IMR-90 (cell line): ENCODE measurements at regions not wholly inside any gene's neighbourhood (a gene's known extent, or its start where the extent isn't known, plus 50 kb on each side); places are given as distances from the start of the nearest gene placed in this dataset.
A peak's percentile ranks its signal among the peaks of the same experiment; 100 is the strongest.

Experiments used
- ATAC-seq: fragments of 200-7000 bp; cut with Tn5 transposase; 2 replicates; pipeline ENCODE4 v1.9.1; 2020; ENCODE audit warnings: low read depth, mild to moderate bottlenecking, moderate library complexity
- BruUV-seq: library from RNA; stranded (reverse); fragments of 400-500 nt; replicated peaks from 2 replicates; lab custom pipeline; 2021; lab: Mats Ljungman, UMichigan
- CTCF ChIA-PET: fragments of 300-600 bp; formaldehyde crosslinking; extraction: SDS; loops from one replicate; lab custom pipeline; 2021; ENCODE audit warnings: antibody characterized with exemption; lab: Yijun Ruan, JAX
- POLR2A ChIA-PET: fragments of 300-600 bp; sonication (Branson Sonifier 250); formaldehyde crosslinking; loops from one replicate; lab custom pipeline; 2022; ENCODE audit warnings: antibody characterized with exemption; ENCODE audit not compliant: unreplicated experiment; lab: Charles Lee
- DNase-seq: peaks from one replicate; pipeline ENCODE4 v3.0.0; 2013
- H2AFZ ChIP-seq: replicated peaks from 2 replicates; pipeline ENCODE3; 2013; ENCODE audit warnings: low read length, mild to moderate bottlenecking; ENCODE audit not compliant: poor library complexity
- H2AK5ac ChIP-seq: 2 replicates; pipeline ENCODE4 v1.6.1; 2013; ENCODE audit warnings: low read depth, low read length, inconsistent platforms
- H2AK9ac ChIP-seq: replicated peaks from 2 replicates; pipeline ENCODE3; 2013; ENCODE audit warnings: mild to moderate bottlenecking, low read depth, low read length, moderate library complexity; ENCODE audit not compliant: poor library complexity
- H2BK120ac ChIP-seq: 2 replicates; pipeline ENCODE4 v1.6.1; 2013; ENCODE audit warnings: low read depth, low read length, inconsistent platforms
- H2BK15ac ChIP-seq: 3 replicates; pipeline ENCODE4 v1.6.1; 2013; ENCODE audit warnings: low read depth, low read length, inconsistent platforms
- H2BK20ac ChIP-seq: 2 replicates; pipeline ENCODE4 v1.6.1; 2013; ENCODE audit warnings: low read depth, mild to moderate bottlenecking, inconsistent platforms, low read length, moderate library complexity
- H2BK5ac ChIP-seq: 2 replicates; pipeline ENCODE4 v1.6.1; 2013; ENCODE audit warnings: mild to moderate bottlenecking, low read depth, low read length, inconsistent platforms; ENCODE audit not compliant: poor library complexity, severe bottlenecking
- H3K14ac ChIP-seq: replicated peaks from 2 replicates; pipeline ENCODE4 v1.6.1; 2013; ENCODE audit warnings: low read depth, low read length, inconsistent platforms
- H3K18ac ChIP-seq: 2 replicates; pipeline ENCODE4 v1.6.1; 2013; ENCODE audit warnings: low read depth, low read length, control low read depth
- H3K23ac ChIP-seq: 2 replicates; pipeline ENCODE4 v1.6.1; 2013; ENCODE audit warnings: low read depth, low read length, inconsistent platforms
- H3K27ac ChIP-seq: 2 replicates; pipeline ENCODE4 v1.5.1; 2013; ENCODE audit warnings: mild to moderate bottlenecking, control low read depth, low read length; ENCODE audit not compliant: insufficient read depth
- H3K27me3 ChIP-seq: 2 replicates; pipeline ENCODE4 v1.6.1; 2013; ENCODE audit warnings: low read length; ENCODE audit not compliant: control insufficient read depth, insufficient read depth
- H3K36me3 ChIP-seq: 2 replicates; pipeline ENCODE4 v1.6.1; 2013; ENCODE audit warnings: low read length, mixed read lengths; ENCODE audit not compliant: control insufficient read depth, insufficient read depth
- H3K4ac ChIP-seq: 2 replicates; pipeline ENCODE4 v1.6.1; 2013; ENCODE audit warnings: low read depth, low read length, inconsistent platforms
- H3K4me1 ChIP-seq: 2 replicates; pipeline ENCODE4 v1.6.1; 2013; ENCODE audit warnings: low read length, mixed read lengths; ENCODE audit not compliant: control insufficient read depth, insufficient read depth
- H3K4me2 ChIP-seq: 2 replicates; pipeline ENCODE4 v1.6.1; 2013; ENCODE audit warnings: low read depth, mild to moderate bottlenecking, control low read depth, low read length, moderate library complexity
- H3K4me3 ChIP-seq: 2 replicates; pipeline ENCODE4 v1.5.1; 2013; ENCODE audit warnings: low read depth, mild to moderate bottlenecking, control low read depth, low read length, moderate library complexity; ENCODE audit not compliant: insufficient read depth
- H3K56ac ChIP-seq: 2 replicates; pipeline ENCODE4 v1.6.1; 2013; ENCODE audit warnings: low read length, inconsistent platforms; ENCODE audit not compliant: insufficient read depth; ENCODE audit errors: extremely low read depth
- H3K79me1 ChIP-seq, 2 experiments: 2 replicates each; pipeline ENCODE4 v1.6.1; 2013; ENCODE audit warnings: low read length in 2 of 2, inconsistent platforms in 1 of 2, low read depth in 1 of 2
- H3K9ac ChIP-seq: 2 replicates; pipeline ENCODE4 v1.6.1; 2013; ENCODE audit warnings: low read depth, low read length, control low read depth
- H3K9me1 ChIP-seq: 2 replicates; pipeline ENCODE4 v1.6.1; 2013; ENCODE audit warnings: low read length, inconsistent platforms; ENCODE audit not compliant: insufficient read depth
- H3K9me3 ChIP-seq: 2 replicates; pipeline ENCODE4 v1.6.1; 2013; ENCODE audit warnings: low read length; ENCODE audit not compliant: control insufficient read depth, insufficient read depth
- H4K20me1 ChIP-seq: 2 replicates; pipeline ENCODE4 v1.6.1; 2013; ENCODE audit warnings: low read length, inconsistent platforms; ENCODE audit not compliant: insufficient read depth
- H4K5ac ChIP-seq: 2 replicates; pipeline ENCODE4 v1.6.1; 2013; ENCODE audit warnings: mild to moderate bottlenecking, low read depth, low read length, control low read depth
- H4K8ac ChIP-seq, 2 experiments: 2 replicates each; pipeline ENCODE4 v1.6.1; 2013; ENCODE audit warnings: low read depth in 2 of 2, low read length in 2 of 2, control low read depth in 1 of 2, inconsistent platforms in 1 of 2
- H4K91ac ChIP-seq: 2 replicates; pipeline ENCODE4 v1.6.1; 2013; ENCODE audit warnings: low read depth, low read length, inconsistent platforms; ENCODE audit not compliant: insufficient read depth
- BHLHE40 ChIP-seq: fragments of 150-350 bp; IDR thresholded peaks from 2 replicates; pipeline ENCODE4 v1.6.1; 2016; ENCODE audit warnings: mild to moderate bottlenecking, low read depth, low read length
- CEBPB ChIP-seq: IDR thresholded peaks from 2 replicates; pipeline ENCODE4 v1.6.1; 2012; ENCODE audit warnings: low read depth, low read length, improper control_type of control experiment
- CHD1 ChIP-seq: IDR thresholded peaks from 2 replicates; pipeline ENCODE4 v1.6.1; 2012; ENCODE audit warnings: low read depth, low read length, improper control_type of control experiment
- CTCF ChIP-seq: conservative IDR thresholded peaks from 2 replicates; pipeline ENCODE4 v1.5.1; 2012; ENCODE audit warnings: mild to moderate bottlenecking, low read depth, low read length, improper control_type of control experiment
- ELK1 ChIP-seq: fragments of 150-350 bp; IDR thresholded peaks from 2 replicates; pipeline ENCODE4 v1.6.1; 2016; ENCODE audit warnings: low read depth, mild to moderate bottlenecking, low read length, moderate library complexity, borderline replicate concordance
- FOS ChIP-seq: fragments of 150-350 bp; IDR thresholded peaks from 2 replicates; pipeline ENCODE4 v1.6.1; 2016; ENCODE audit warnings: low read depth, low read length
- MAFK ChIP-seq: IDR thresholded peaks from 2 replicates; pipeline ENCODE4 v1.6.1; 2012; ENCODE audit warnings: low read depth, low read length, improper control_type of control experiment
- MXI1 ChIP-seq: IDR thresholded peaks from 2 replicates; pipeline ENCODE4 v1.6.1; 2012; ENCODE audit warnings: low read depth, mild to moderate bottlenecking, low read length, moderate library complexity, borderline replicate concordance
- NFE2L2 ChIP-seq: fragments of 150-350 bp; IDR thresholded peaks from 2 replicates; pipeline ENCODE4 v1.6.1; 2016; ENCODE audit warnings: low read depth, mild to moderate bottlenecking, low read length
- RAD21 ChIP-seq: IDR thresholded peaks from 2 replicates; pipeline ENCODE4 v1.6.1; 2012; ENCODE audit warnings: low read length, improper control_type of control experiment
- RCOR1 ChIP-seq: IDR thresholded peaks from 2 replicates; pipeline ENCODE4 v1.6.1; 2012; ENCODE audit warnings: mild to moderate bottlenecking, low read length, improper control_type of control experiment; ENCODE audit not compliant: insufficient replicate concordance
- RFX5 ChIP-seq: IDR thresholded peaks from 2 replicates; pipeline ENCODE4 v1.8.0; 2012; ENCODE audit warnings: low read depth, mild to moderate bottlenecking, low read length, moderate library complexity
- SMC3 ChIP-seq: fragments of 150-350 bp; IDR thresholded peaks from 2 replicates; pipeline ENCODE4 v1.6.1; 2016; ENCODE audit warnings: low read depth, mild to moderate bottlenecking, antibody characterized with exemption, low read length, moderate library complexity
- USF2 ChIP-seq: fragments of 150-350 bp; IDR thresholded peaks from 2 replicates; pipeline ENCODE4 v1.6.1; 2017; ENCODE audit warnings: mild to moderate bottlenecking, antibody characterized with exemption, low read length, low read depth
- WGBS, 2 experiments: methylation state at CpG; one replicate each; pipeline versions ENCODE4 v1.1.5 to v1.1.7; 2013; ENCODE audit warnings: missing lambda C conversion rate in 2 of 2; ENCODE audit not compliant: insufficient read length in 1 of 2; ENCODE audit errors: extremely low coverage in 2 of 2; 5-methylcytosine and 5-hydroxymethylcytosine counted together
- dilution Hi-C: fragments of 300-500 bp; cut with HindIII; formaldehyde crosslinking; loops from one replicate; pipeline ENCODE4 v1.14.3; 2018; ENCODE audit warnings: low sequenced_read_pairs; ENCODE audit not compliant: unreplicated experiment
- in situ Hi-C: fragments of 300-500 bp; cut with MboI; formaldehyde crosslinking; loops from 3 replicates; pipeline ENCODE4 v1.14.3; 2019; ENCODE audit warnings: low sequenced_read_pairs, inconsistent platforms, mixed read lengths
- intact Hi-C: fragments of 100-400 bp; cut with micrococcal nuclease; formaldehyde crosslinking; loops from 2 replicates; pipeline ENCODE4 v1.10.0; 2022

GRCh38 chr2:215615067-215615802, 179.4 kb upstream of the FN1 start:
- no peaks in the 10 kb centered on the region for H3K27me3 ChIP-seq
- H3K56ac ChIP-seq, result no peak overlapping the region
- WGBS, 2 experiments, result 98% methylated on average over 20 of the region's 32 CpGs; no CpG with 5 or more reads in 1 of the 2 experiments
- H3K14ac ChIP-seq, result 0 out of 2 replicates have a peak overlapping the region, but pooled peaks have one; percentile 0
- no peak overlapping the region for H3K9ac ChIP-seq
- H3K4me2 ChIP-seq, result no peak overlapping the region
- peak overlapping the region; percentile 87; the same call in 2 of the 3 replicates for H2BK15ac ChIP-seq
- no peak overlapping the region for H3K4me3 ChIP-seq
- H4K5ac ChIP-seq, result peak overlapping the region; percentile 76; the same call in 1 of the 2 replicates
- H2BK120ac ChIP-seq, result peak overlapping the region; percentile 36
- ATAC-seq (no peak), DNase-seq (no peak)
- H3K79me1 ChIP-seq, result no peaks in the 10 kb centered on the region
- peak overlapping the region; percentile 31; the same call in 1 of the 2 replicates for H3K23ac ChIP-seq
- H2BK20ac ChIP-seq, result peak overlapping the region; percentile 31; the same call in 1 of the 2 replicates
- dilution Hi-C loops, result no loop called here
- intact Hi-C loops, result no loop called here
- no peak overlapping the region for H2BK5ac ChIP-seq
- POLR2A ChIA-PET, result no interaction called here
- CTCF ChIA-PET, result no interaction called here
- peak overlapping the region in 1 of 2 experiments; percentile 60; a peak in 1 of 4 replicates for H4K8ac ChIP-seq
- no peaks in the 10 kb centered on the region for H3K36me3 ChIP-seq
- BruUV-seq, result no TSS peak
- peak overlapping the region; percentile 39; the same call in 1 of the 2 replicates for H4K91ac ChIP-seq
- H2AK5ac ChIP-seq, result 0 out of 2 replicates have a peak overlapping the region, but pooled peaks have one; percentile 27
- H3K18ac ChIP-seq, result peak overlapping the region; percentile 38; the same call in 1 of the 2 replicates
- H3K9me3 ChIP-seq, result no peaks in the 10 kb centered on the region
- H3K4me1 ChIP-seq, result peaks cover 14% of the 10 kb centered on the region
- no peak overlapping the region for H2AK9ac ChIP-seq
- H3K4ac ChIP-seq, result peak overlapping the region; percentile 54; the same call in 1 of the 2 replicates
- in situ Hi-C loops, result no loop called here
- no peak overlapping the region for H3K27ac ChIP-seq
- no peaks in the 10 kb centered on the region for H4K20me1 ChIP-seq
- no peaks in the 10 kb centered on the region; the same call in 1 of the 2 replicates for H3K9me1 ChIP-seq
- no peak overlapping the region for H2AFZ ChIP-seq
- TF ChIP-seq CTCF (no peak), FOS (no peak), MAFK (no peak), RFX5 (no peak), RCOR1 (no peak), CHD1 (no peak), CEBPB (no peak), MXI1 (no peak), ELK1 (no peak), BHLHE40 (no peak), SMC3 (no peak), USF2 (no peak), RAD21 (no peak), NFE2L2 (no peak)
